SIG-M5 treated with dmso at 0.1 percent for 504 hours (cell line): ENCODE measurements at regions not wholly inside any gene's neighbourhood (a gene's known extent, or its start where the extent isn't known, plus 50 kb on each side); places are given as distances from the start of the nearest gene placed in this dataset.
"Not testable (repeated sequence)": the region's sequence is repeated elsewhere in the genome, so short reads cannot be mapped to it uniquely, and the experiment has no call there.

ENCODE experiments used
- DNase-seq: peaks from one replicate; lab custom pipeline; 2025; ENCODE audit not compliant: unreplicated experiment; lab: John Stamatoyannopoulos, UW

DNA sequence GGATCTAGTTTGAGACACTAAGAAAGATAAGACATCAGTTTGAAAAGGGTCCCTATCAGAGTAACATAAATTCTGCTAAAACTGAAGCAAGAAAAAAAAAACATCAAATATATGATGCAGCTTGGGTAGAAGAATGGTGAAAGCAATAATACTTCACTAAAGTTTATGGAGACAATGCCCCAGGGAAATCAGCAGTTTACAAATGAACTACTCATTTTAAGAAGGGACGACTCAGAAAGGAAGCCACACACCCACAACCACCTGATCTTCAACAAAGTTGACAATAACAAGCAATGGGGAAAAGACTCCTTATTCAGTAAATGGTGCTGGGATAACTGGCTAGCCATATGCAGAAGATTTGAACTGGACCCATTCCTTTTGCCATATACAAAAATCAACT lies 143.5 kb downstream of the TPBG start:
- DNase-seq, result no peak

DNA sequence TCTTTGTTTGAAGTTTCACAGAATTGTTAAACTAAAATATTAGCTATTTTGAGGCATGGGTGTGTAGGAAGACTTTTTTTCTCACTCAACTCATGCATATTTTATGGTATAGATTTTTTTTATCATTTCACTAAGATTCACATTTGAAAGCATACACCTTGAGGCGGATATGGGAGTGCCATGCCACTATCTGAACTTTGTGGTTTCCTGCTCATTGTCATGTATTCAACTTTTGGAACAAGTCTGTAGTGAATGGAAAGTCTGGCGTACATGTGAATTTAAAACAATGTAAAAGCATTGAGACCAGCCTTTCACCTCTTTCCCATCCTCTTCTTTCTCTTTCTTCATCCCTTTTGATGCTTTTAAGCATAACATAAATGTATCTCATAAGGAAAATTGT lies 147.9 kb downstream of the TPBG start:
- no peak for DNase-seq

DNA sequence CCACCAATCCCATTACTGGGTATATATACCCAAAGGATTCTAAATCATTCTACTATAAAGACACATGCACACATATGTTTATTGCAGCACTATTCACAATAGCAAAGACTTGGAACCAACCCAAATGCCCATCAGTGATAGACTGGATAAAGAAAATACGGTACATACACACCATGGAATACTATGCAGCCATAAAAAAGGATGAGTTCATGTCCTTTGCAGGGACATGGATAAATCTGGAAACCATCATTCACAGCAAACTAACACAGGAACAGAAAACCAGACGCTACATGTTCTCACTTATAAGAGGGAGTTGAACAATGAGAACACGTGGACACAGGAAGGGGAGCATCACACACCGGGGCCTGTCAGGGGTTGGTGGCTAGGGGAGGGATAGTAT lies 154.3 kb downstream of the TPBG start:
- not testable (repeated sequence) for DNase-seq

DNA sequence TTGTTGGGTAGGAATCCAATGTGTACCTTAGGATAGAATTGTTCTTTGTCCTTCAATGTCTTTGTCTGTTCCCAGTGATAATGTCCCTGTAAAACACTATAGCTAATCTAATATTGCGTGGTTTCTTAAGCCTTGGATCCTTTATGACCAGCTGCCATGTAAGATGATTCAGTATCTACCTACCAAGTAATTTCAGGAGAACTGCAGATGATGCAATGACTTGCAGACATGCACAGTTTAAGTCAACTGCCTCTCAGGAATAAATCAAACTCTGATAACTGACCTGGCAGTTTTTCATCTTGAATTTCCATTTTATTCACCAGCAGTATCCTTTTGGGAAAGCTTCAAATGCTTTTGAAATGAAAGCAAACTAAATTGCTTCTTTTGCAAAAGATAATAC lies 157.8 kb downstream of the TPBG start:
- DNase-seq, result no peak

DNA sequence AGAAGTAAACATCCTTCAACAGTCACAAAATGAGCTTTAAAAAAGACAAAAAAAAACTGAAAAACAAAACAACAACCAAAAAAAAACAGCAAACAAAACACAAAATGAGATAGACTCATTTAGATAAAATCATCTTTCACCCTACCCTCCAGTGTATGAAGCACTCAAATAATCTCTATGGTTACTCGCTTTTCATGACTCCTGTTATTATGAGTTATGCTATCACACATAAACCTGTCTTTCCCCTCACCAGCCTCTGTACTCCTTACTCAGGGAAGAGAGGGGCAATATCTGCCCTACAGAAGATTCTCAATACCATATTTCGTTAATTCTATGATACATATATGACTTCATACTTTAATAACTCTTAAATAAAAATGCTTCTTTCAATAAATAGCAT lies 158.2 kb downstream of the TPBG start:
- DNase-seq, result no peak

DNA sequence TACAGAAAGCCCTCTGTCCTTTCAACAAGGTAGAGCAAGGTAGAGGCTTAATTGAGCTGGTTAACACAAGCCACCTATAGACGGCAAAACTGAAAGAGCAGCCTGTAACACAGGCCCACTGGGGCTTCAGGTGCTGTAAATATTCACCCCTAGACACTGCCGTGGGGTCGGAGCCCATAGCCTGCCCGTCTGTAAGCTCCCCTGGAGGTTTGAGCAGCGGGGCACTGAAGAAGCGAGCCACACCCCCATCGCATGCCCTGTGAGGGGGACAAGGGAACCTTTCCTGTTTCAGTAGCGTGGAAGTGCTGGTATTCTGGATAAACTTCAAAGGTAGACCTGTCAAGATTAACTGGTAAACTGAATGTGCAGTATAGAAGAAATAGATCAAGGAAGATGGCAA lies 160.4 kb downstream of the TPBG start:
- no peak for DNase-seq

DNA sequence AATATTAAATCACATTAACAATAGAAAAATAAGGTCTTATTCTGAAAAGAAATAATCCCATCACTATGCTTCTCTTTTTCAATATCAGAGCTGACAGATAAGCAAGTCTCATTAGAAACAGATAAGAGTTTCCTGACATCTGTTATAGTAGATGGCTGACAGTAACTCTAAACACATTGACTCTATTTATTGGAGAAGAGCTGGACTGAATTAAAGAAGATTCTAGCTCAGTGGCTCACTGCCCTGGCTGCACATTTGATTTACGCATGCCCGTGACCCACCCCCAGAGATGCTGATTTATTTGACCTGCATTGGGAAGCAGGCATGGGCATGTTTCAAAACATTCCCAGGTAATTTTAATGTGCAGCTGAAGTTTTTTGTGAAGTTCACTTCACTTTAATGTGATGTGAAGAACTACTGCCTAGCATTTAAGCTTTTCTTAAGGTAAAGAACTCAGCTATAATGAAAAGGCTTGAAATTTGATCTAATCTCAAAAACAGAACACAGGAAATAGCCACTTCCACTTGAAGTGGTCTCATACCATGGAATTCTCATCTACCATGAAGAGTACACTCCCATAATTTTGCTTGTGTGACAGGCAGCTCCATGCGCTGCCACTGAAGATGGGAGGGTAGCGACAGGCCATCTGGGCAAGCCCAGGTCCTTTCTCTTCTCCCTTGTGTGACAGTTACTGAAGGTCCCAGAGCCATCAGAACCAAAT lies 162.3 kb downstream of the TPBG start:
- DNase-seq, result no peak

DNA sequence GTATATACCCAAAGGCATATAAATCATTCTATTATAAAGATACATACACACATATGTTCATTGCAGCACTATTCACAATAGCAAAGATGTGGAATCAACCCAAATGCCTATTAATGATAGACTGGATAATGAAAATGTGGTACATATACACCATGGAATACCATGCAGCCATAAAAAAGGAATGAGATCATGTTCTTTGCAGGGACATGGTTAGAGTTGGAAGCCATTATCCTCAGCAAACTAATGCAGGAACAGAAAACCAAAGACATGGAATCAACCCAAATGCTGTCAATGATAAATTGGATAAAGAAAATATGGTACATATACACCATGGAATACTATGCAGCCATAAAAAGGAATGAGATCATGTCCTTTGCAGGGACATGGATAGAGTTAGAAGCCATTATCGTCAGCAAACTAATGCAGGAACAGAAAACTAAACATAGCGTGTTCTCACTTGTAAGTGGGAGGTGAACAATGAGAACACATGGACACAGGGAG lies 166.4 kb downstream of the TPBG start:
- not testable (repeated sequence) for DNase-seq

DNA sequence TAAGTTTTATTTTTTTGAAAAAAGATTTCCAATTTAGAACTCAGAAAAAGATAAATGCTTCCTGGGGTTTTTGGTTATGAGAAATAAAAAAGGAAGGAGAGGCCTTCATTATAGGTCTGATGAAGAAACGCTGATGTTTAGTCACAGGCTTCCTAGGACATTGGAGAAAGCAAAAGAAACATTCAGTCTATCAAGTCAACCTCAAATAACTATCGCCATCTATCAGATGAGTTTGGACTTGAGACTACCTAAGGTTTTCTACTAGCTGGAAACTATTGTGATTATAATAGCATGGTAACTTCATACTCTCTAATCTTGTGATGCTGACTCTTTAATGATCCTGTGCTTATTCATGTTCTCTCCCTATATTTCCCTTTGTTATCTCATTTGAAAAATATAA lies 171.3 kb downstream of the TPBG start:
- DNase-seq, result no peak

DNA sequence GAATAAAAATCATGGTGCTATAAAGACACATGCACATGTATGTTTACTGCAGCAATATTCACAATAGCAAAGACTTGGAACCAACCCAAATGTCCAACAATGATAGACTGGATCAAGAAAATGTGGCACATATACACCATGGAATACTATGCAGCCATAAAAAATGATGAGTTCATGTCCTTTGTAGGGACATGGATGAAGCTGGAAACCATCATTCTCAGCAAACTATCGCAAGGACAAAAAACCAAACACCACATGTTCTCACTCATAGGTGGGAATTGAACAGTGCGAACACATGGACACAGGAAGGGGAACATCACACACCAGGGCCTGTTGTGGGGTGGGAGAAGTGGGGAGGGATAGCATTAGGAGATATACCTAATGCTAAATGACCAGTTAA lies 185.9 kb downstream of the TPBG start:
- DNase-seq, result not testable (repeated sequence)

DNA sequence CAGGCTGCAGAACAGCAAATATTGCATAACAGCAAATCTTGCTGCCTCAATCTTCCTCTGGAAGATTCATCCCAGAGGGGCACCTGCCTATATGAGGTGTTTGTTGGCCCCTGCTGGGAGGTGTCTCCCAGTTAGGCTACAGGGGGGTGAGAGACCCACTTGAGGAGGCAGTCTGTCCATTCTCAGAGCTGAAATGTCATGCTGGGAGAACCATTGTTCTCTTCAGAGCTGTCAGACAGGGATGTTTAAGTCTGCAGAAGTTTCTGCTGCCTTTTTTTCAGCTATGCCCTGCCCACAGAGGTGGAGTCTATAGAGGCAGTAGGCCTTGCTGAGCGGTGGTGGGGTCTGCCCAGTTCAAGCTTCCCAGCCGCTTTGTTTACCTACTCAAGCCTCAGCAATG lies 187.7 kb downstream of the TPBG start:
- not testable (repeated sequence) for DNase-seq

DNA sequence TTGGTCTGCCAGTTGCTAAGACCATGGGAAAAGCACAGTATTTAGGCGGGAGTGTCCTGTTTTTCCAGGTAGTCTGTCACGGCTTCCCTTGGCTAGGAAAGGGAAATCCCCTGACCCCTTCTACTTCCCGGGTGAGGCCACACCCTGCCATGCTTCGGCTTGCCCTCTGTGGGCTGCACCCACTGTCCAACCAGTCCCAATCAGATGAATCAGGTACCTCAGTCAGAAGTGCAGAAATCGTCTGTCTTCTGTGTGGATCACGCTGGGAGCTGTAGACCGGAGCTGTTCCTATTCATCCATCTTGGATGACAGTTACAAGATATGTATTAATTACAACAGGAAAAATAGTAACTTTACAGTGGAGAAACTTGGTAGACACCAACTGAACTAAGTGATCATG lies 188.2 kb downstream of the TPBG start:
- no peak for DNase-seq

DNA sequence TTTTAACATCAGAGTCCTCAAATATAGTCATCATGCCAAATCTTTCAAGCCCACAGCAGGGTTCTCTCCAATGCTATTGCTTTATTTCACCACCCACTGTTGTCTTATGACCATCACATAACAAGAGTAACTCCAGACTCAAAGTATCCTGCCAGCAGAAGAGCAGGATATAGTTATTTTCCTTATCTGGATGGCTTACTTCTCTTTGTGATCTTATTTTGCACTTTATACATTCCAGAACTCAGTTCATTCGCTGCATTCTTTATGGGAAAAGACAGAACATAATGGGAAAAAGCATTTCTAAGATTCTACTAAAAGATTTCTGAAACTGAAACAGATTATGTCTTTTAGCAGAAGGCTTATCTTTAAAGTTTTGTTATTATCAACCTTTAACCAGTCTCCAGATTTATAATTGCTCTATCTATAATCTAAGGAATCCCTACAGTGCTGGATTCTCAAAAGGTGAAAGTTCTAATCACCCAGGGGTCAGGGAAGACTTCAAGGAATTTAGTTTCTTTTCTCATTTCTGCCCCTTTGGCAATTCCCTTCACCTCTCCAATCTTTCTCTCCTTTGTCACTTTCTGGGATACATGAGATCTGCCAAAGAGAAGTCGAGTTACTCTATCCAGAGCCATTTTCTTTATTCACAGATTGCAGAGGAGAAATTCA lies 190.4 kb downstream of the TPBG start:
- no peak for DNase-seq

DNA sequence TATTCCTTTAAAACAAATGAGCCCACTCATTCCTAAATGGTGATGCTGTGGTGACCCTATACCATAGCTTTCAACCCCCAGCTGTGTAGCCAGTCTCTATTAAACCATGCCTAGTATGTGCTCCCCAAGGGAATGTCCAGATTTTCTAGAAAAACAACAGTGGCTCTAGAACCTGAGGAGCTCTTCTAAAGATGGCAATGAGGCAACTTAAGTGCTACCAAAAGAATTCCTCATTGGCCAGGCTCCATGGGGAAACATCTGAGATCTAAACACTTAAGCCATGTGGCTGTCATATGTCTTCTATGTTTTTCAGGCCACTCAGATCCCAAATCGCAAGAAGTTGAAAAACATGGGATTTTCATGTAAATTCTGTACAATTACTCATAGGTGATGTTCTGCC lies 191.0 kb downstream of the TPBG start:
- DNase-seq, result no peak

DNA sequence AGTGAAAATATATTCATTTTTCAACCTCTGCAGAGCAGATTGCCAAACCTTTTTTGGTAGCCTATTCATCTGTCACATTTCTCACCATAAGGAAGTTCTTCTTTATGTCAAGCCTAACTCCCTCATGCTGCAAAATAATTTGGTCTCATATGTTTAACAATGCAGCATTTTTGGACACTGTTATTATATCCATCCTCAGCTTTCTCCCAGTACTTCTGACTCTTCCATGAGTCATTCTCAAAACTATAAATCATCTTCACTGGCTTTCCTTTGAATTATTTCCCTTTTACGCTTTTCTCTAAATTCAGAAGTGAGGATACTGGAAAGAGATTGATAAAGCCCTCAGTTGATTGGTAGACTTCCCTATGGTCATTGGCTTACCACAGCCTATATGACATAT lies 192.2 kb downstream of the TPBG start:
- no peak for DNase-seq

DNA sequence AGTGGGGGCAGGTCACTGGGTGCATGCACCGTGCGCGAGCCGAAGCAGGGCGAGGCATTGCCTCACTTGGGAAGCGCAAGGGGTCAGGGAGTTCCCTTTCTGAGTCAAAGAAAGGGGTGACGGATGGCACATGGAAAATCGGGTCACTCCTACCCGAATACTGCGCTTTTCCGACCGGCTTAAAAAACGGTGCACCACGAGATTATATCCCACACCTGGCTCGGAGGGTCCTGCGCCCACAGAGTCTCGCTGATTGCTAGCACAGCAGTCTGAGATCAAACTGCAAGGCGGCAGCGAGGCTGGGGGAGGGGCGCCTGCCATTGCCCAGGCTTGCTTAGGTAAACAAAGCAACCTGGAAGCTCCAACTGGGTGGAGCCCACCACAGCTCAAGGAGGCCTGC lies 194.9 kb downstream of the TPBG start:
- not testable (repeated sequence) for DNase-seq

DNA sequence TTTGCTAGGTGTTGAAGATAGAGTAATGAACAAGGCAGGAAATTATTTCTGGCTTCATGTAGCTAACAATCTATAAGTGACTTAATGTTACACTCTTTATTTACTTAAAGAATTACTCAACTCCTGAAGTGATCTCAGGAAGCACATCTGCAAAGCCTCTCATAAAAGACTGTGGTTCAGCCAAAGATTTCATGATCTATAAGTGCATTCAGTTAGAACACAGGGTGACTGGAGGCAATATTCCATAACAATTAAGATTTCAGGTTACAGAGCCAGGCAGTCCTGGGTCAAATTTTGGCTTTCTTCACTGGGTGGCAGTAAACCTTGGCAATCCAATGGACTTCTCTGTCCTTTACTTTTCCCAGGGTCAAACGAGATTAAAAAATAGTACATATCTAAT lies 204.0 kb downstream of the TPBG start:
- DNase-seq, result no peak

DNA sequence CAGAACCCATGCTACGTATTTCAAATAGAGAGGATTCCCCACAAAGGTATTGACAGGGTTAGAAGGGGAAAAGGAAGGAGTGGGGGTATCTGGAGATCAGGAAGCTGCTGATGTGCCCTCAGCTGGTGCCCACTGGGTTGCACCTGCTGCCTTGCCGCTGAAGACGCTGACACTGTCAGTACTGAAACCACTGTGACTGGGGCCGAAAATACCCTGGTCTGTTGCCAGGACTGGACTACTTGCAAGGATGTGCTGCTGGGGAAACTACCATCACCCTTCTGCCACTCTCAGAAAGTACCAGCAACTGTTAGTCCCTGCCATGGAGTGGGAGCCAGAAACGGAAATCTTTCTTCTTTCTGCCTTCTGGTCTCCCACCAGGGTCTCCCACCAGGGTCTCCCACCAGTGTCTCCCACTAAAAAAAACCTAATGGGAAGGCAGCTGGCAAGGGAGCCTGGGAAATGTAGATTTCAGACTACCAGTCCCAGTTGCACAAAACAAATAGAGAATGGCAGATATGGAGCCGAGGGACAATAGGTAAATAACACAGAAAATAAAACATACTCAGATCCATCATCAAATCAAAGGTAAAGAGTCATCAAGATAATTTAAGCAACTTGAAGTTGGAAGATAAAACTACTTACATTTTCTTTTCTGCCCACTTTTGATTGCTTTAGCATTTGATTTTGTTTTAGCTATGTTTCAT lies 204.8 kb downstream of the TPBG start:
- no peak for DNase-seq

DNA sequence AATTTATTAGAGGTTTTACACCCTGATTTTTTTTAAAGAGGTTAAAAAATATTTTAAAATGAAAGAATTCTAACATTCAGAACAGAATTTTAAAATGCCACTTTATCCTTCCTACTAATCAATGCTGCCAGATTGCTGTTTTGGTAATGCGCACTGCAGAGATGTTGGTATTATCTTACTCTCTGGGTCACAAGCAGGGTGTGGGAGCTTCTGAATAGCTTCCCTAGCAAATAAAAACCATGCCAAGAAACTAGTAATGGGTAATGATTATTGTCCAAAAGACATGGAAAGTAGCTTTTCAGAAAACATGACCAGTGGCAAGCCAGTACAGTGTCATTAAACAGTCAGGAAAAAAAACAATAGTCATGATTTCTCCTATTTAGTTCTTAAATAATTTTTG lies 205.4 kb downstream of the TPBG start:
- no peak for DNase-seq

DNA sequence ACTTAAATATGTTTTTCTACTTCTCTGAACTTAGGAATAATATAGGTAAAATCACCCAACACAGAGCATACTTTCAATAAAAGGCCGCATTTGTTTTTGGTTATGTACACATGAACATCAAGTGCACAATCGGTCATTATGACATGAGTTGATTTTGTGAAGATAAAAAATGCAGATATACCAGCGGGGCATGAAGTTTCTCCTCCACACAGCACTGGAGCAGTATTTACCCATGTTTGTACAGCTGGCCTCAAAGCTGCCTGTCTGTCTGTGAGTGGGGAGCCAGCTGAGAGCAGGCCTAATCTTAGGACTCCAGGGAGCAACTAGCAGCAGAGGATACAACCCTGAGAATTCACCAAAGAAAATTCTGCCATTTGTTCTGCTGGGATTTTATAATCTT lies 206.5 kb downstream of the TPBG start:
- DNase-seq, result no peak

DNA sequence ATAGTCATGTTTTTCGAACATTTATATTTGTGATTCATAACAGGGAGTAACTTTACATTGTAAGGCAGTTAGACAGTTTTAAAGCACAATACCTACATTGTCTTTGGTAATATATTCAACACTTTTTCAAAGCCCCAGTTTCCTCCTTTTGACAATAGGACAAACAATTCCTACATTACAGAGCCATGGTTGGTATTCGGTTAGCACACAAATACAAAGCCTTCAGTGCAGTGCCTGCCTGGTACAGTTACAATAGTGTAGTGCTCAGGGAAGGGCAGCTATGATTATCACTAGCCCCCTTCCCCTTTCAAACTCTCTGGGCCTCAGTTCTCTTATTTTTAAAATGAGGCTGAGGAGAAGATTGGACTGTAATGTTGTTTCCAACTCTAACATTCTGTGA lies 207.8 kb downstream of the TPBG start:
- no peak for DNase-seq
